BE2C (cell line): ENCODE measurements at regions not wholly inside any gene's neighbourhood (a gene's known extent, or its start where the extent isn't known, plus 50 kb on each side); places are given as distances from the start of the nearest gene placed in this dataset.

Source experiments
- DNase-seq: peaks from one replicate; pipeline ENCODE4 v3.0.0-alpha.2; 2020
- H3K27me3 ChIP-seq: fragments of 250-450 bp; sonication (Bioruptor Pico); 2 replicates; pipeline ENCODE4 v1.5.1; 2020; ENCODE audit warnings: mild to moderate bottlenecking
- H3K36me3 ChIP-seq: fragments of 250-450 bp; sonication (Bioruptor Pico); 2 replicates; pipeline ENCODE4 v1.5.1; 2020; ENCODE audit warnings: mild to moderate bottlenecking
- H3K4me1 ChIP-seq: fragments of 250-450 bp; sonication (Bioruptor Pico); 2 replicates; pipeline ENCODE4 v1.5.1; 2020
- H3K4me3 ChIP-seq: 2 replicates; pipeline ENCODE4 v1.5.1; 2011; ENCODE audit warnings: low read depth, low read length
- H3K9me3 ChIP-seq: fragments of 250-450 bp; sonication (Bioruptor Pico); 2 replicates; pipeline ENCODE4 v1.5.1; 2020
- TF ChIP-seq, protein P1 (sequence below): IDR thresholded peaks from 2 replicates; pipeline ENCODE4 v1.5.1; 2012; ENCODE audit warnings: mild to moderate bottlenecking, low read depth, low read length

DNA sequence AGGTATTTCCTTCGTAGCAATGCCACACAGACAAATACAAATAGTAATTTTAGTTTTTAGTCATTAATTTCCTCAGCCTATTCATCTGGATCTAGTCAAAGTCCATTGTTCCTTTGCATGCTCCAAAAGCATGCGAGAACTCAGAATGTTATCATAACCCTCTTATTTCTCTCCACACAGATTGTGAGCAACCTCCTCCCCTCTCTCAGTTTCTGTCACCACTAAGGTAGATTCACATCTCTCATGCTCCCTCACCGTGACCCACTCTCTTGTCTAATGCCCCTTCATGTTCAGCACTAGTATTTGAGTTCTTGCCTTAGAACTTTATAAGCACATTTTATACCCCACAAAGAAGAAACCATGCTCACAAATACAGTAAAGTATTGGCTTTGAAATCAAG, 582.4 kb downstream of the PLA2G4A start:
- no peak for DNase-seq
- H3K4me1 ChIP-seq, result no peaks in the 10 kb centered on the region
- TF ChIP-seq, protein P1, sequence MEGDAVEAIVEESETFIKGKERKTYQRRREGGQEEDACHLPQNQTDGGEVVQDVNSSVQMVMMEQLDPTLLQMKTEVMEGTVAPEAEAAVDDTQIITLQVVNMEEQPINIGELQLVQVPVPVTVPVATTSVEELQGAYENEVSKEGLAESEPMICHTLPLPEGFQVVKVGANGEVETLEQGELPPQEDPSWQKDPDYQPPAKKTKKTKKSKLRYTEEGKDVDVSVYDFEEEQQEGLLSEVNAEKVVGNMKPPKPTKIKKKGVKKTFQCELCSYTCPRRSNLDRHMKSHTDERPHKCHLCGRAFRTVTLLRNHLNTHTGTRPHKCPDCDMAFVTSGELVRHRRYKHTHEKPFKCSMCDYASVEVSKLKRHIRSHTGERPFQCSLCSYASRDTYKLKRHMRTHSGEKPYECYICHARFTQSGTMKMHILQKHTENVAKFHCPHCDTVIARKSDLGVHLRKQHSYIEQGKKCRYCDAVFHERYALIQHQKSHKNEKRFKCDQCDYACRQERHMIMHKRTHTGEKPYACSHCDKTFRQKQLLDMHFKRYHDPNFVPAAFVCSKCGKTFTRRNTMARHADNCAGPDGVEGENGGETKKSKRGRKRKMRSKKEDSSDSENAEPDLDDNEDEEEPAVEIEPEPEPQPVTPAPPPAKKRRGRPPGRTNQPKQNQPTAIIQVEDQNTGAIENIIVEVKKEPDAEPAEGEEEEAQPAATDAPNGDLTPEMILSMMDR, result no peak
- H3K4me3 ChIP-seq, result no peak overlapping the region
- H3K36me3 ChIP-seq, result no peaks in the 10 kb centered on the region
- H3K27me3 ChIP-seq, result no peaks in the 10 kb centered on the region
- H3K9me3 ChIP-seq, result no peaks in the 10 kb centered on the region

DNA sequence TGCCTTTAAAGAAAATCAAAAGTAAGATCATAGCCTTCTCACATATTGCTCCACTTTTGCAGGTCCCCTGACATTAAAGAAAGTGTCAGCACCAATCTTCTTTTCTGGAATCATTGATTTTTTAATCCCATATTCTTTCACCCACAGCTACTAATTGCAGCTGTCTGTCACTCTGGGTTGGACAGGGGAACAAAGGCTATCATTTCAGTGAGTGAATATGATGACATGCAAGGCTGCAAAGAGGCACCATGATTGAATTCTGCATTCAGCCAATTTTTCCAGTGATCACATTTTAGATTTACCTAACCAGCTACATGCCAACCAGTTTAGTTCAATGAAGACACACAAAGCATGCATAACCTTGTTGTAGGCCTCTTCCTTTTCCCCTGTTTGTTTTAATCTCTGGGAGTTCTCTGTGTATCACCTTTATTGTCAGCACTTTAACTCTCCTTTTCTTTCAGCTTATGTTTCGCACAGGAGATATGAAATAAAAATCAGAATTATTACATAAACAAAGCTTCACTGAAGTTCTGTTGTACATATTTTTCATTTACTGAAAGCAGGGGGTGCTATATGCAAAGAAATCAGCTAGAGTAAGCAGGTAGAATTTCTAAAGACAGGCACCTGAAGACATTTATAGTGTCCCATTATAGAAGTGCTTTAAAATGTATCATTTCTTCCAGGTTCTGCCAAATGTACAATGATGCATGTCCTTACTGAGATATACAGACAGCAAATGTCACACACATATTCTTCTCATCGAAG, 584.8 kb downstream of the PLA2G4A start:
- Histone ChIP-seq H3K27me3 (no peaks in the 10 kb centered on the region), H3K36me3 (no peaks in the 10 kb centered on the region), H3K4me3 (no peak overlapping the region), H3K4me1 (peaks cover 3% of the 10 kb centered on the region), H3K9me3 (no peaks in the 10 kb centered on the region)
- TF ChIP-seq, protein P1, result peak; percentile 46
- no peak for DNase-seq

DNA sequence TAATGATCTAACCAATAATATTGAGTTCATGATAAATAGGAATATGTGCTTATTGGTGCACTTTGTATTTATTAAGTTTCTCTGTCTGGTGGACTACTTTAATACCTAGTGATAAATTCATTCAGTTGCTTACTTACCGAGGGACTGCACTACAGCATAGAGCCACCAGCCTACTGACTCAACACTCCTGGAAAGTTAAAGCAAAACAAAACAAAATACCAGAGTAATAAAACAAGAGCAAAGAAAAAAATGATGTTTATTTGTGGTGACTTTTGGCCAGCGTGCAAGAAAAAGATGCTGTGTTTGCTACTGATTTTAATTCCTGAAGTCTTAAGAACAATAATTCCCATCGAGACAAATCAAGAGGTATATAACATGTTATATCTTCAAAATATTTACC, 586.3 kb downstream of the PLA2G4A start:
- H3K9me3 ChIP-seq, result no peaks in the 10 kb centered on the region
- H3K27me3 ChIP-seq, result no peaks in the 10 kb centered on the region
- DNase-seq, result no peak
- H3K36me3 ChIP-seq, result no peaks in the 10 kb centered on the region
- peaks cover 3% of the 10 kb centered on the region for H3K4me1 ChIP-seq
- TF ChIP-seq, protein P1, result no peak
- no peak overlapping the region for H3K4me3 ChIP-seq

DNA sequence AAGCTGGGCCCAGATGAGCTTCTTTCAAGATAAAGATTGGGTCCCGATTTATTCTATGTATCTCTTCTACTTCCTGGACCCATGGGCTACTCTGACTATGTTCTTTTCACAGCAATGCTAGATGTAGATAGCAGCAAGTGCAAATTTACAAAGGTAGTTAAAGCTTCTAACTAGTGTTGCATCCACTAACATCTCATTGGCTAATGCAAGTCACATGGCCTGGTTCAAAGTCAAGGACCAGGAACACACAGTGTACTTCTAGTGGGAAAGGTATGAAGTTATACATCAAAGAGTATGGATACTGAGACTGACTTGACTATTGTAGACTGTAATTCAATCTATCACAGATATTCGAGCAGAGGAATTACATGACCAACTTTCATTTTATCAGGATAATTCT, 588.8 kb downstream of the PLA2G4A start:
- no peaks in the 10 kb centered on the region for H3K36me3 ChIP-seq
- DNase-seq, result no peak
- H3K4me1 ChIP-seq, result peaks cover 3% of the 10 kb centered on the region
- TF ChIP-seq, protein P1, result no peak
- H3K27me3 ChIP-seq, result no peaks in the 10 kb centered on the region
- H3K4me3 ChIP-seq, result no peak overlapping the region
- no peaks in the 10 kb centered on the region for H3K9me3 ChIP-seq

DNA sequence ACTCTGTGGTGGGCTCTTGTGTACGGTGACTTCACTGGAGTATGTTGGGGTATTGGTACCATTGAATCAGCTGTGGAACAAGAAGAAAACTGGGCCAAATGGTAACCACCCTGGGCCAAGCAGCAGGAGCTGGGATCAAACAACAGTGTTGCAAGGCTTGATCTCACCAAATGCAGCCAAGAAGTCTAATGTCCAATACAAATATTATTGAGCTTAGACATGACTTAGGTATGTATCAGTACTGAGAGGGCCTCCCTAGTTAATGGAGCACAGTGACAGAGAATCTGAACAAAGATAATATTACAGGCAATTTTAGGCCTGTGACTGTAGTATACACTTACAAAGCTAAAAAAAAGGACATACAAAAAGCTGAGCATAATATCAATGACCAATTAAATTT, 604.8 kb downstream of the PLA2G4A start:
- no peak overlapping the region for H3K4me3 ChIP-seq
- H3K4me1 ChIP-seq, result no peaks in the 10 kb centered on the region
- H3K36me3 ChIP-seq, result no peaks in the 10 kb centered on the region
- H3K27me3 ChIP-seq, result no peaks in the 10 kb centered on the region
- no peak for DNase-seq
- H3K9me3 ChIP-seq, result no peaks in the 10 kb centered on the region
- TF ChIP-seq, protein P1, result no peak

DNA sequence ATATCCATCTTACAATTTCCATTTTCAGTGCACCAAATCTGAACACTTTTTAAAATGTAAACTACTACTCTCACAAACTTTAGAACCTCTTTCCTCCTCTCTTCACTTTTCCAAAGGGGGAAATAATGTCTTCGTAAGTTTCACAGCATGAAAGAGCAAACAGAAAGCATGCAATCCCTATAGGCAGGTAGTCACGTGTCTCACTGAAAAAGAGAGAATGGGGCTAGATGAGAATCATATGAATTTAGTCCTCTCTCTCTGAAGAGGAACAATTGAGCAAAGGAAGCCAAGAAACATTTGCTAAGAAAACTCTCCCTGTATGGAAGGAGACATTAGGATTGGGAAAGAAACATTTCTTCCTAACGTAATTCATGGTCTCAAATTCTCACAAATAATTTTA, 613.9 kb downstream of the PLA2G4A start:
- DNase-seq, result no peak
- TF ChIP-seq, protein P1, result no peak
- Histone ChIP-seq H3K27me3 (no peaks in the 10 kb centered on the region), H3K4me3 (no peak overlapping the region), H3K9me3 (no peaks in the 10 kb centered on the region), H3K36me3 (no peaks in the 10 kb centered on the region), H3K4me1 (no peaks in the 10 kb centered on the region)
